DOHH2 (cell line): ENCODE measurements at regions not wholly inside any gene's neighbourhood (a gene's known extent, or its start where the extent isn't known, plus 50 kb on each side); places are given as distances from the start of the nearest gene placed in this dataset.

Source experiments
- EZH2phosphoT487 ChIP-seq: fragments of 200-600 bp; sonication (generic); IDR thresholded peaks from 2 replicates; pipeline ENCODE4 v1.6.1; 2017; ENCODE audit warnings: borderline replicate concordance, mild to moderate bottlenecking, antibody characterized with exemption, low read length, moderate library complexity, mixed read lengths
- TF ChIP-seq, protein P1 (sequence below): fragments of 200-600 bp; sonication (generic); IDR thresholded peaks from one replicate; pipeline ENCODE4 v1.5.1; 2014; ENCODE audit warnings: antibody characterized with exemption, mild to moderate bottlenecking, low read depth, low read length; ENCODE audit not compliant: poor library complexity, severe bottlenecking

DNA sequence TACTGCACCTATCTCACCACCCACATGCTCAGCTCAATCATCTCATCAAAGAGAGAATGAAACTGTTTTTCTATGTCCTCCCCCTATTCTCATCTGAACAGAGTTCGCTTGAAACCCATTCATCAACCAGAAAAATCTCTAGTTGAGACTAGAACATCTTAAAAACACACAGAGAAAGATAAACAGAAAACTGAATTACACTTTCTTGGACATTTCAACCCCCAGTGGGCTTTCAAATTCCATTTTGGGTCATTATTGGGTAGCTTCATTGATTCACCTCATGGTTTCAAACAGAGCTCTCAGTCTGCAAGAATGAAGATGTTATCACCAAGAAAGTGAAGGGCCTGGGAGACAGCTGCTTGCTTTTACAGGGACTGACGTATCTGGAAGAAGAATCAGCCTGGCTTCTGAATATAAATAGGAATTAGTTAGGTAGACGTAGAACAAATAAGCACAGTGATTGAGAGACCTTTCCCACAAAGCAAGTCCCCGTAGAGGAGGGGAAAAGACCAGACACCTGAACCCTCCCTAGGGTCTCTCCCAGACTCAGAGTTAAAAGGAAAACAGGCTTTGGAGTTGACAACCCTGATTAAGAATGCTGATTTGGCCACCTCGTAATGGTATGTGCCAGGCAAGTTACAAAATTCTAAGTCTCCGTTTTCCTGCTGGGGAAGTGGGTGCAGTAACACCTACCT, 155.7 kb downstream of the BBOX1 start:
- TF ChIP-seq, protein P1, sequence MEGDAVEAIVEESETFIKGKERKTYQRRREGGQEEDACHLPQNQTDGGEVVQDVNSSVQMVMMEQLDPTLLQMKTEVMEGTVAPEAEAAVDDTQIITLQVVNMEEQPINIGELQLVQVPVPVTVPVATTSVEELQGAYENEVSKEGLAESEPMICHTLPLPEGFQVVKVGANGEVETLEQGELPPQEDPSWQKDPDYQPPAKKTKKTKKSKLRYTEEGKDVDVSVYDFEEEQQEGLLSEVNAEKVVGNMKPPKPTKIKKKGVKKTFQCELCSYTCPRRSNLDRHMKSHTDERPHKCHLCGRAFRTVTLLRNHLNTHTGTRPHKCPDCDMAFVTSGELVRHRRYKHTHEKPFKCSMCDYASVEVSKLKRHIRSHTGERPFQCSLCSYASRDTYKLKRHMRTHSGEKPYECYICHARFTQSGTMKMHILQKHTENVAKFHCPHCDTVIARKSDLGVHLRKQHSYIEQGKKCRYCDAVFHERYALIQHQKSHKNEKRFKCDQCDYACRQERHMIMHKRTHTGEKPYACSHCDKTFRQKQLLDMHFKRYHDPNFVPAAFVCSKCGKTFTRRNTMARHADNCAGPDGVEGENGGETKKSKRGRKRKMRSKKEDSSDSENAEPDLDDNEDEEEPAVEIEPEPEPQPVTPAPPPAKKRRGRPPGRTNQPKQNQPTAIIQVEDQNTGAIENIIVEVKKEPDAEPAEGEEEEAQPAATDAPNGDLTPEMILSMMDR, result no peak
- no peak for TF ChIP-seq EZH2phosphoT487
